ENCODE measurements at regions not wholly inside any gene's neighbourhood (a gene's known extent, or its start where the extent isn't known, plus 50 kb on each side); places are given as distances from the start of the nearest gene placed in this dataset.

DNA sequence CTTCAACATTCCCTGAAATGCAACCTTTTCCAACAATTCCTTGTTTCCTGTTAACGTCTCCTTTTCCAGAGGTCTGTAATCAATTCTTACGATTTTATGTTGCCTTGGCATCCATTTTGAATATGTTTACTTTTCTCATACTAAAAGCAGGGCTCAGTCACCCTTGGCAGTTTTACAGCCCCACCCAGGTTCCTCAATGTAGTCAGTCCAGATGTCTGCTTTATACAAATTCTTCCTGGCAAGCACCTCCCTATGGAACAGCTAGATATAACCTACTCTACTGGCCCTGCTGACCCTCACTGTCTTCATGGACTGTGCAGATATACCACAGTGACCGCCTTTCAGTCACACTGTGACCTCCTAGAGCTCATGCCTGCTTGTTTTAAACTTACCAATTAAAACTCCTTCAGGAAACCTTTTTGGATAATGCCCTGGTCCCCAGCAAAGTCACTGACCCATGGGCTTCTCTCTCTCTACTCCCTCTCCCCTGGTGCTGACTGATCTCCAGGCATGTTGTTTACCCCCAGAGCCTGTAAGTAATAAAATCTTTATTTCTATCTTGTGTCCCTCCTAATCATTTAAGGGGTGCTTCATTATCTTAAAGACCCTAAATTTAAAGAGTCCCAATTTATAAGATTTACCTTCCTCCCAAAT lies 147.1 kb upstream of the STEAP1 start:
- Histone ChIP-seq H2AFZ (ENCODE audit: low read depth, low read length) (no peak overlapping the region), H3K27ac (ENCODE audit: low read length) (no peak overlapping the region), H3K9ac (ENCODE audit: low read length) (no peak overlapping the region), H3K79me2 (ENCODE audit: low read length) (no peaks in the 10 kb centered on the region), H4K20me1 (ENCODE audit: insufficient read depth, low read length) (no peaks in the 10 kb centered on the region), H3K9me3 (ENCODE audit: insufficient read depth, low read length) (no peaks in the 10 kb centered on the region), H3K27me3 (ENCODE audit: low read depth, low read length) (no peaks in the 10 kb centered on the region), H3K4me1 (ENCODE audit: low read length) (no peaks in the 10 kb centered on the region), H3K4me2 (ENCODE audit: low read length) (no peak overlapping the region), H3K36me3 (replicated peaks; ENCODE audit: low read depth, low read length) (no peaks in the 10 kb centered on the region), H3K4me3 (ENCODE audit: low read length) (no peak overlapping the region)
- no peak for TF ChIP-seq CTCF (IDR thresholded peaks at IDR 0.05; ENCODE audit: low read depth, low read length)
- no peak for TF ChIP-seq EZH2phosphoT487 (IDR thresholded peaks at IDR 0.05; ENCODE audit: low read depth)

GRCh38 chr7:90007831-90008230 lies 146.4 kb upstream of the STEAP1 start:
- Histone ChIP-seq H3K4me1 (ENCODE audit: low read length) (no peaks in the 10 kb centered on the region), H3K27ac (ENCODE audit: low read length) (no peak overlapping the region), H3K9ac (ENCODE audit: low read length) (no peak overlapping the region), H3K9me3 (ENCODE audit: insufficient read depth, low read length) (no peaks in the 10 kb centered on the region), H3K4me3 (ENCODE audit: low read length) (no peak overlapping the region), H2AFZ (ENCODE audit: low read depth, low read length) (no peak overlapping the region), H3K27me3 (ENCODE audit: low read depth, low read length) (no peaks in the 10 kb centered on the region), H3K36me3 (replicated peaks; ENCODE audit: low read depth, low read length) (no peaks in the 10 kb centered on the region), H3K4me2 (ENCODE audit: low read length) (no peak overlapping the region), H3K79me2 (ENCODE audit: low read length) (no peaks in the 10 kb centered on the region), H4K20me1 (ENCODE audit: insufficient read depth, low read length) (no peaks in the 10 kb centered on the region)
- TF ChIP-seq EZH2phosphoT487 (IDR thresholded peaks at IDR 0.05; ENCODE audit: low read depth) (no peak), CTCF (IDR thresholded peaks at IDR 0.05; ENCODE audit: low read depth, low read length) (no peak)

- no peaks in the 10 kb centered on the region for H3K79me2 ChIP-seq (ENCODE audit: low read length)
- peaks cover 13% of the 10 kb centered on the region; the same call in 1 of the 2 replicates for H3K9me3 ChIP-seq (ENCODE audit: insufficient read depth, low read length)
- peaks cover 3% of the 10 kb centered on the region for H3K36me3 ChIP-seq (replicated peaks; ENCODE audit: low read depth, low read length)
- no peaks in the 10 kb centered on the region for H4K20me1 ChIP-seq (ENCODE audit: insufficient read depth, low read length)
- TF ChIP-seq EZH2phosphoT487 (IDR thresholded peaks at IDR 0.05; ENCODE audit: low read depth) (no peak), CTCF (IDR thresholded peaks at IDR 0.05; ENCODE audit: low read depth, low read length) (no peak)
- H3K27ac ChIP-seq (ENCODE audit: low read length), result no peak overlapping the region
- H3K4me3 ChIP-seq (ENCODE audit: low read length), result no peak overlapping the region
- no peak overlapping the region for H3K4me2 ChIP-seq (ENCODE audit: low read length)
- no peaks in the 10 kb centered on the region for H3K27me3 ChIP-seq (ENCODE audit: low read depth, low read length)
- H3K9ac ChIP-seq (ENCODE audit: low read length), result no peak overlapping the region
- H2AFZ ChIP-seq (ENCODE audit: low read depth, low read length), result no peak overlapping the region
- H3K4me1 ChIP-seq (ENCODE audit: low read length), result peaks cover 12% of the 10 kb centered on the region
Observed at GRCh38 chr7:90022213-90022612, 132.1 kb upstream of the STEAP1 start.

- peaks cover 19% of the 10 kb centered on the region; the same call in 1 of the 2 replicates for H3K9me3 ChIP-seq (ENCODE audit: insufficient read depth, low read length)
- no peak overlapping the region for H3K27ac ChIP-seq (ENCODE audit: low read length)
- H3K4me3 ChIP-seq (ENCODE audit: low read length), result no peak overlapping the region
- no peak overlapping the region; the same call in 1 of the 2 replicates for H3K4me2 ChIP-seq (ENCODE audit: low read length)
- no peak overlapping the region for H2AFZ ChIP-seq (ENCODE audit: low read depth, low read length)
- no peak overlapping the region for H3K9ac ChIP-seq (ENCODE audit: low read length)
- TF ChIP-seq CTCF (IDR thresholded peaks at IDR 0.05; ENCODE audit: low read depth, low read length), result no peak
- peak; percentile 73; the same call in 1 of the 2 replicates for TF ChIP-seq EZH2phosphoT487 (IDR thresholded peaks at IDR 0.05; ENCODE audit: low read depth)
- peaks cover 12% of the 10 kb centered on the region for H3K4me1 ChIP-seq (ENCODE audit: low read length)
- H4K20me1 ChIP-seq (ENCODE audit: insufficient read depth, low read length), result no peaks in the 10 kb centered on the region
- no peaks in the 10 kb centered on the region for H3K79me2 ChIP-seq (ENCODE audit: low read length)
- no peaks in the 10 kb centered on the region for H3K27me3 ChIP-seq (ENCODE audit: low read depth, low read length)
- peaks cover 3% of the 10 kb centered on the region for H3K36me3 ChIP-seq (replicated peaks; ENCODE audit: low read depth, low read length)
Observed at GRCh38 chr7:90025771-90026170, 128.5 kb upstream of the STEAP1 start.

Measured in OCI-LY3 (cell line).